ENCODE measurements at regions not wholly inside any gene's neighbourhood (a gene's known extent, or its start where the extent isn't known, plus 50 kb on each side); places are given as distances from the start of the nearest gene placed in this dataset.

DNA sequence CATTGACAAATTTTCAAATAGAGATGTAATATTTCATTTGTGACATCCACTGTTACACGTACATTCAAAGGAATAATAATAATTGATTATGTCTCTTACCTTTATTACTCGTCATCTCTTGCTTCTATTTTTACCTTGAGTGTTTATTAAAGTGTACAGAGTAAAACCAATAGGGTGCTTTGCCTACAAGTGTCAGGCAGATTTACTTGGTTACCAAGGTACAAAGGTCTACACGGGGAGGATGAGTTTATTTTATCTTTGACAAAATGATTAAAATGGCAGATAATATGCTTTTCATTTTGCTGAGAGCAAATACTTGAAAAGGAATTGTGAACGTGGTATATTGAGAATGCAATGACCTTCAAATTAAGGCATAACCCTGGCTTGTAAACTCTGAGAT lies 137.8 kb upstream of the SOX5 start:
- DNase-seq (no peak), ATAC-seq (no peak)
- Mint-ChIP-seq H3K9me3 (ENCODE audit: low read depth) (no peaks in the 10 kb centered on the region), H3K36me3 (no peaks in the 10 kb centered on the region), H3K4me1 (no peaks in the 10 kb centered on the region), H3K27ac (no peak overlapping the region), H3K4me3 (no peak overlapping the region), H3K27me3 (no peaks in the 10 kb centered on the region)
- CTCF ChIA-PET = no interaction called here

DNA sequence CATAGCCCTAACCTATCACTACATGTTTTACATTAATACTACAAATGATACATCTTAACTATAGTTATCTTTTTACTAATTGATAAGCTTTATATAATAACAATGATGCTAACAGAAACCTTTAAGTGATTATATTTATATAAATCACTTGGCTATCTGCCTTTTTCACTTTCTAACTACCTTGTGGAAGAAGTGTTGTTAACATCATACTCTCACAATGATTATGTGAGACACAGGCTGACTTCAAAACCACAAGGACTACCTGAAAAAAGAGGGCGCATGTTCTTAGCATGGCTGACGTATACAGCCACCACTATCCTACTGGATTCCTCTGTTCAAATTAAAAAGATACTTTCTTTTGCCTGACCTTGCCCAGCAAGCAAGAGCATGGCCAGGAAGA lies 135.3 kb upstream of the SOX5 start:
- no peak overlapping the region for H3K27ac Mint-ChIP-seq
- H3K9me3 Mint-ChIP-seq (ENCODE audit: low read depth) = no peaks in the 10 kb centered on the region
- CTCF ChIA-PET = no interaction called here
- H3K27me3 Mint-ChIP-seq = no peaks in the 10 kb centered on the region
- no peak overlapping the region for H3K4me3 Mint-ChIP-seq
- DNase-seq (no peak), ATAC-seq (no peak)
- H3K36me3 Mint-ChIP-seq = no peaks in the 10 kb centered on the region
- no peaks in the 10 kb centered on the region for H3K4me1 Mint-ChIP-seq

DNA sequence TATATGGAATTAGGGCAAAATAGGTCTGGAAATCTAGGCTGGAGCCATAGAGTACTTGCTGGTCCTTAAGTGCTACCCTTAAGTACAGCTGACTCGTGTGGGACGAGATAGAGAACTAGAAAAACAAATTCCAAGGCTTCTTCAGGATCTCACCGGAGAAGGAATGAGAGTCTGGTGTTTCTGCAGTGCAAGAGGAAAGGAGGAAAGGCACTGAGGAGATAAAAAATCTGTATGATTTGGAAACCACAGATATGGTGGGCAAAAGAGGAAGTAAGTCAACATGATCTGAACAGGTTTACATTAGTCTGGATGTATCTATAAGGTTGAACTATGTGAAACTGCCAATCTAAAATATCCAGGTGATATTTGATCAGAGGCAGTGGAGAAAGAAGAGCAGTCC lies 134.4 kb upstream of the SOX5 start:
- CTCF ChIA-PET = no interaction called here
- no peak for DNase-seq
- no peak for ATAC-seq
- Mint-ChIP-seq H3K36me3 (no peaks in the 10 kb centered on the region), H3K27ac (no peak overlapping the region), H3K27me3 (no peaks in the 10 kb centered on the region), H3K9me3 (ENCODE audit: low read depth) (no peaks in the 10 kb centered on the region), H3K4me1 (no peaks in the 10 kb centered on the region), H3K4me3 (no peak overlapping the region)

DNA sequence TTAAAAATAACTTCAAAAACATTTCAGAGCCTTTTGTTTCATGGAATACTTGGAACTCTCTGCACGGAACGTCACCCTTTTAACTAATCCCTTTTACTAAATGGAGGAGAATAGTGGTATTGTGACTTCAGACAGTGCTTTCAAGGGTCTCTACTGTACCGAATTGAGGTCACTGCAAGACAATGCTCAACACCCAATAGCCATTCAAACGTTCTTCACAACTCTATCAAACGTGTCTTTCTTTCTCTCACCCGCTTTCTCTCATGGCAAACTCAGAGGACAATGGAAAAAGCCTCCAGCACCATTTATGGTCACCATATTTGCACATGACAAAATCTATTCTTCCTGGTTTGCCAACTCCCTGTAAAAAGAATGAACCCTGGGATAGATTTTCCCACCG lies 132.1 kb upstream of the SOX5 start:
- H3K4me3 Mint-ChIP-seq = no peak overlapping the region
- DNase-seq = no peak
- ATAC-seq = no peak
- CTCF ChIA-PET = no interaction called here
- H3K27ac Mint-ChIP-seq = no peak overlapping the region
- H3K36me3 Mint-ChIP-seq = no peaks in the 10 kb centered on the region
- no peaks in the 10 kb centered on the region for H3K9me3 Mint-ChIP-seq (ENCODE audit: low read depth)
- H3K4me1 Mint-ChIP-seq = no peaks in the 10 kb centered on the region
- H3K27me3 Mint-ChIP-seq = no peaks in the 10 kb centered on the region

DNA sequence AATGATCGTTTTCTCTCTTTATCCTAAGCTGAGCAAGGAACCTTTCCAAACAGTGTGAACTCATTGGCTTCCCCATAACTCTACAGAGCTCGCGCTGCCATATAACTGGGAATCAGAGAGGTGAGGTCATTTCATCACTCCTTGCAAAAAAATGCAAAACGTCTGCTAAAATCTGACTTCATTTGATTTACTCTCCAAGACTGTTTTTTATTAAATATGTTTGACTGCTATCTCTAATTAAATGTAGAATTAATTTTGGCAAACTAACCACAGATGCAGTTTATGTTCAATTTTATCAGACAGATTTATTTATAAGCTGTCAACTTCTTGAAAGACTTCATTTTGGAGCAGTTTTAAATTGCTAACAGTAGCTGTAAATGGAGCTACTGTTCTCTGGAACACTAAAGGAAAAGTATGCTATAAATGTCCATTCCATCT lies 131.6 kb upstream of the SOX5 start:
- DNase-seq = no peak
- no peaks in the 10 kb centered on the region for H3K9me3 Mint-ChIP-seq (ENCODE audit: low read depth)
- H3K27ac Mint-ChIP-seq = no peak overlapping the region
- CTCF ChIA-PET = no interaction called here
- H3K36me3 Mint-ChIP-seq = no peaks in the 10 kb centered on the region
- no peaks in the 10 kb centered on the region for H3K27me3 Mint-ChIP-seq
- H3K4me1 Mint-ChIP-seq = no peaks in the 10 kb centered on the region
- ATAC-seq = no peak
- H3K4me3 Mint-ChIP-seq = no peak overlapping the region

DNA sequence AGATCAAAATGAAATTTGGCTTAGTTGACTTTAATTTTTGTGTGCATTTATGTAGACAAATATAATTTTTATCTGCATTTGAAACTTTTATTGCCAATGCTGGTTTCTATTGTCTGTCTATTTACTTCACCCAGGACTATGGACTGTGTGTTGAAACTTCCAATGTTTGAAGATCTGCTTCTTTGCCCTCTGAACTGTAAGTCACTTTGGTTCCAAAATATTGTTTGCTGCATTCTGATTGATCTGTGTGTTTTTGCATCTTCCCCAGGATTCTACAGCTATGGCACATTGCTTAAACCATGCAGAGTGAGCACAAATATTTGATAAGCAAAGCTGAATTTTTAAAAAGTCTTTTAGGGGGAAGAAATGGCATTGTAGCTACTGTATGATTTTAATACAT lies 131.0 kb upstream of the SOX5 start:
- CTCF ChIA-PET = no interaction called here
- ATAC-seq = no peak
- no peak overlapping the region for H3K4me3 Mint-ChIP-seq

DNA sequence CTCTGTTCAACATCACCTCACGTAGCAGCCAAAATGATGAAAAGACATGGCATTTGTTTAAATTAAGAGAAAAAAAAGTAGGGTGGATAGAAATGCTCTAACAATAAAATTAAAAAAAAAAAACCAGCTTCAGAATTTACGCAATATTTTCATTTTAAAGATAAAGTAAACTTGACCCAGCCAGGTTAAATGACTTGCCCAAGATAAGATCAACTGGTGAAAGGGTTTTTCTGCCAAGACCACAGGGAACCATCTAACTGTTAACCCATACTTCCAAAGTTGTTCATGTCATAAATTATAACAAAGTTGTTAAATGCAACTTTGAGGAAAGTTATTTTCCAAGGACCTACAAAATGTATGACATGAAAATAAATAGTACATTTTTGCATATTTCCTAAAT lies 129.6 kb upstream of the SOX5 start:
- ATAC-seq (no peak), DNase-seq (no peak)

More for the DNA sequence above, 131.0 kb upstream of the SOX5 start:
- Mint-ChIP-seq H3K27ac (no peak overlapping the region), H3K36me3 (no peaks in the 10 kb centered on the region), H3K4me1 (no peaks in the 10 kb centered on the region), H3K9me3 (ENCODE audit: low read depth) (no peaks in the 10 kb centered on the region), H3K27me3 (no peaks in the 10 kb centered on the region)
- no peak for DNase-seq

DNA sequence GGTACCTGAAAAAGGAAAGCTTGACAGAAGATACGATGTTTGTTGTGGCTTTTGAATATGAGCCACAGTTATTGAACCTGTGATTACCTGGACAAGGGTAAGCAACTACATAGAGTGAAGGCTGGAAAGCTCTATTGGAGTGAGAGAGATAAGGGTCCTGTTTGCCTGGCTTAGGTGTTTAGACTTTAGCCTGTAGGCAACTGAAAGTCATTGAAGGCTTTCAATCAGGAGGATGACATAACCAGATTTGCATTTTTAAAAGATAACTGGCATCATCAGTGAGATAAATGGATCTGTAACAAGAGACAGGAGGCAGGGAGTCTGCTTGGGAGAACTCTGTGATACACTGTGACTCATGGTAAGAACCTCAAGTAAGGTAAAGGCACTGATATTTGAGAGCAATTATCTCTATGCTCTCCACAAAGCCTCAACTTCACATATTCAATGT lies 128.9 kb upstream of the SOX5 start:
- Mint-ChIP-seq H3K27ac (no peak overlapping the region), H3K36me3 (no peaks in the 10 kb centered on the region), H3K4me1 (no peaks in the 10 kb centered on the region), H3K27me3 (no peaks in the 10 kb centered on the region), H3K4me3 (no peak overlapping the region), H3K9me3 (ENCODE audit: low read depth) (no peaks in the 10 kb centered on the region)
- DNase-seq (no peak), ATAC-seq (no peak)
- CTCF ChIA-PET = no interaction called here

More for the DNA sequence above, 129.6 kb upstream of the SOX5 start:
- Mint-ChIP-seq H3K4me1 (no peaks in the 10 kb centered on the region), H3K27ac (no peak overlapping the region), H3K9me3 (ENCODE audit: low read depth) (no peaks in the 10 kb centered on the region), H3K27me3 (no peaks in the 10 kb centered on the region), H3K4me3 (no peak overlapping the region), H3K36me3 (no peaks in the 10 kb centered on the region)
- CTCF ChIA-PET = no interaction called here

DNA sequence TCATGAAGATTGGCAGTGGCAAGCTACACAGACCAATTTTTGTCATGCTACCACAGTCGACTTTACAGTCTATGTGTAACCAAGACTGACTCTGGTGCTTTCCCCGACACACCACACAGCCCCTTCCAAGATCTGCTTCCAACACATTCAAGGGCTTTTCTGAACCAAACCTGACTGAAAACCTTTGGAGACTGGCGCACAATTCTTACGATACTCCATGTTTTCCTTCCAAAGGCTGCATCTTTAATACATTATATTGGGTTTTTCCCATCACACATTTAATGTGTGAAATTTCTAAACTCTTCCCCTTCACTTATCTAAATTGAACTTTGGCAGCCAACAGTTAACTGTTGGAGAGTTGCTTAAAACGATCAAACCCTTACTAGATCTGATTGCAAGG lies 127.7 kb upstream of the SOX5 start:
- H3K27ac Mint-ChIP-seq = no peak overlapping the region
- CTCF ChIA-PET = no interaction called here
- no peak overlapping the region for H3K4me3 Mint-ChIP-seq
- no peaks in the 10 kb centered on the region for H3K9me3 Mint-ChIP-seq (ENCODE audit: low read depth)
- DNase-seq (no peak), ATAC-seq (no peak)
- no peaks in the 10 kb centered on the region for H3K27me3 Mint-ChIP-seq
- no peaks in the 10 kb centered on the region for H3K36me3 Mint-ChIP-seq
- no peaks in the 10 kb centered on the region for H3K4me1 Mint-ChIP-seq

DNA sequence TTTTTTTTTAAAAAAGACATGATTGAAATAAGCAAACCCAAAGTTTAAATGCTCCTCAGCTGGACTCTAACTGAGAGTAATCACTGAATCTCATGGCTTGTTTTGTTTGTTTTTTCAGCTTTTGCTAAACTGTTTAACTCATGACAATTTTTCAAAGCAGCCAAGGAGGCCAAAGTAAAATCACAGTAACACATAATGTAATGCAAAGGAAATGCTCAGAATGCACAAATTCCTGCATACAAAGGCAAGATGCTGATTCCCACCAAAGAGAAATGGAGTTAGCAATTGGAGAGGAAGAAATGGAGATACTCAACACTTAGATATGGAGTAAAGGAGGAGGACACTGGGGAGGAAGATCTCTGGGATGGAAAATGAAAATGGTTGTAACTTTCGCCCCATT lies 126.2 kb upstream of the SOX5 start:
- Mint-ChIP-seq H3K27me3 (no peaks in the 10 kb centered on the region), H3K27ac (no peak overlapping the region), H3K4me3 (no peak overlapping the region), H3K36me3 (no peaks in the 10 kb centered on the region), H3K9me3 (ENCODE audit: low read depth) (no peaks in the 10 kb centered on the region), H3K4me1 (no peaks in the 10 kb centered on the region)
- DNase-seq = no peak
- CTCF ChIA-PET = no interaction called here
- no peak for ATAC-seq

DNA sequence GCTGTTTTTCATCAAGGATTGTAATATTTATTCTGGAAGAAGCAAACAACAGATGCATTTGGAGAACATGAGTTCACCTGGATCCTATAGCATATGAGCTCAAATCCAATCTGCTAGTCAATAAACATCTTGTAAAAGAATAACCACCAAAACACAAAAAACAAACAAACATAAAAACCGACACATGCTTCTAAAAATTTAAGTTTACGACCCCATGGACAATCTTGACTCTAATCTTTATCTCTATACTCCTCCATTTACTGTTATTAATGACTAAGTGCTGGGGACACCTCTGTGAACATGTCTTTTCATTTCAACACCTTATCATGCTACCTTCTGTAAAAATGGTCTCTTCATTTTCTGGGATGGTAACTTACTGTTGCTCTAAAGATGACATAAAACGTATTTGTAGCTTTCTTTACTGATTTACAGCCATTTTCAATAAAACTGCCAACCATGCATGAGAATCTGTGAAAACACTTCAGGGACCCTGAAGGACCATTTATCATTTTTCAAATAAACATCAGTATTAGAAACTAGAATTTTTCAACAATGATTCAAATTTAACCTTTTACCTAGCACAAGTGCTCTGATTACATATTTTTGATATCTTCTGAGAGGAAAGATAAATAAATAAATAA lies 123.8 kb upstream of the SOX5 start:
- Mint-ChIP-seq H3K36me3 (no peaks in the 10 kb centered on the region), H3K27me3 (no peaks in the 10 kb centered on the region)

DNA sequence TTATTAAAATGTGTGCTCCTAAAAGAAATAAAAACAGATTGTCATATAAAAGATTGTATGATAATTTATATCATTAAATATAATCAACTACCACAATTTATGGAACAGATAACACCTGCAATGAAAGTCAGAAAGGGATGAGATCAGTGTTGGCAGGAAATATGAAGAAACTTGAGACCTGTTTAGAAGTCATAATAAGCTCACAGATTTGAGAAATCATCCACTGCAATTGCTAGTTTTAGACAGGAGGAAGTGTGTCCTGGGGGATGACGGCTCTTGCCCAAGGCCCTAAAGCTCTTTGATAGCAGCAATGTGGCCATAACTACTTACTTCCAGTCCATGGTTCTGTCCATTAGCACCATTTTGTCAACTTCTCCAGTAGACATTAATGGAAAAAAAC lies 122.8 kb upstream of the SOX5 start:
- CTCF ChIA-PET = no interaction called here

More for the DNA sequence above, 123.8 kb upstream of the SOX5 start:
- H3K4me3 Mint-ChIP-seq = no peak overlapping the region
- no peak overlapping the region for H3K27ac Mint-ChIP-seq
- H3K4me1 Mint-ChIP-seq = no peaks in the 10 kb centered on the region
- DNase-seq = no peak
- no peaks in the 10 kb centered on the region for H3K9me3 Mint-ChIP-seq (ENCODE audit: low read depth)
- ATAC-seq = no peak
- CTCF ChIA-PET = no interaction called here

DNA sequence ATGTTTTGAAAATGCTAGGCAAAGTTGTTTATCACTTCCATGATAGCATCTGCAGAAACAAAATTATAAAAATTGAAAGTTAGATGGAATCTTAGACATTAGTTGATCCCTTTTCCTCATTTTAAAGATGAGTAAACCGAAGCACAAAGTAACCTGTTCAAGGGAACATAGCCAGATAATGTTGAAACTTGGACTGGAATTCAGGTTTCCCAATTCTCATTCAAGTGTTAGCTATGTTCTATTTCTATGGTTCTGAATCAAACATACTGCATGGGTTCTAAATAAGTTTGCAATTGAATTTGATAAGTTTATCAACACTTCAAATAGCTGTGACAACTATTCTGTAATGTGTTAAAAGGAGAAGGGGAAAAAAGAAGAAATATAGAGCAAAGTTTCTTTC lies 122.4 kb upstream of the SOX5 start:
- CTCF ChIA-PET = no interaction called here
- DNase-seq (no peak), ATAC-seq (no peak)
- no peak overlapping the region for H3K4me3 Mint-ChIP-seq
- no peaks in the 10 kb centered on the region for H3K4me1 Mint-ChIP-seq
- H3K27ac Mint-ChIP-seq = no peak overlapping the region
- H3K9me3 Mint-ChIP-seq (ENCODE audit: low read depth) = no peaks in the 10 kb centered on the region
- no peaks in the 10 kb centered on the region for H3K36me3 Mint-ChIP-seq
- H3K27me3 Mint-ChIP-seq = no peaks in the 10 kb centered on the region

More for the DNA sequence above, 122.8 kb upstream of the SOX5 start:
- no peak for DNase-seq
- Mint-ChIP-seq H3K4me1 (no peaks in the 10 kb centered on the region), H3K4me3 (no peak overlapping the region), H3K36me3 (no peaks in the 10 kb centered on the region), H3K27ac (no peak overlapping the region), H3K9me3 (ENCODE audit: low read depth) (no peaks in the 10 kb centered on the region), H3K27me3 (no peaks in the 10 kb centered on the region)
- ATAC-seq = no peak

DNA sequence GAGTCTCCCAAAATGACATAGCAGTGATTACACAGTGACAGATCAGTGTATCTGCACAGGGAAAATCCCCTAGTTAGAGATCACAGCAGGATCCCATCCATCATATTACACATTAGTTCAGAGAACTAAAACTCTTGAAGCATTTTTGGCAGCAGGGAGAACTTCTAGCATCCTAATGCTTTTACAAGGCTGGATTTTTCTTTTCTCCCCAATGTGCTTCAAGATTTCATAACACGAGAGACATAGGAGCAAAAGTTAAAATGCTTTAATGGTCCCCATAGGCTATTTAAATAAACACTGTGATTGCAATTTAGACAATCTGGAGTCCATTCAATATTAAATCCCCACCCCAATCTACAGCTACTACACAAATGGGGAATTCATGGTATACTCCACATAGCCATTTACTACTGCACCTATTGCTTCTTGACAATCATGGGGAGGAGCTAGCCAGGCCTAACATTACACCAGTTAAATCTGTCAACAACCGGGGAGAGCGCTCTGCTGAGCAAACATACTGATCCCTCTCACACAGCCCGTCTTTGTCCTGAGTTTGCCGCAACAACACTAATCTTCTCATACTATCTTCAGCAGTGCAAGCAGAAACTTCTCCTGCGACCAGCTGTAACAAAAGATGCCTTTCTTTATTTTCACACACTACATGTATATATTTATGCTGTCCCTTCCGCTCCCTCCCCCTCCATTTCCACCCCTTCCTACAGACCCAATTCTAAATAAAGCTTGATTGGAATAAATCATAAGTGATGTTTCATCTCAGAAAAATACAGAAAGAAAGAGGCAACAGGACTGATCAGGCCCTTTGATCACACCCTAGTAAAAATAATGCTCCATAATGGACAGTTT lies 120.3 kb upstream of the SOX5 start:
- CTCF ChIA-PET = no interaction called here
- H3K27me3 Mint-ChIP-seq = no peaks in the 10 kb centered on the region
- H3K4me1 Mint-ChIP-seq = no peaks in the 10 kb centered on the region
- H3K36me3 Mint-ChIP-seq = no peaks in the 10 kb centered on the region
- ATAC-seq = no peak
- no peak for DNase-seq
- H3K9me3 Mint-ChIP-seq (ENCODE audit: low read depth) = no peaks in the 10 kb centered on the region
- no peak overlapping the region for H3K4me3 Mint-ChIP-seq
- H3K27ac Mint-ChIP-seq = no peak overlapping the region
